Neural crest cell (in vitro differentiated cells): ENCODE measurements at regions not wholly inside any gene's neighbourhood (a gene's known extent, or its start where the extent isn't known, plus 50 kb on each side); places are given as distances from the start of the nearest gene placed in this dataset.

Experiments used
- DNase-seq: peaks from one replicate; pipeline ENCODE4 v3.0.0; 2021; ENCODE audit warnings: low read depth, mixed read lengths, low spot score
- H3K27ac Mint-ChIP-seq: one replicate; pipeline ENCODE4 v1.8.0; 2021; ENCODE audit warnings: mild to moderate bottlenecking, mixed read lengths; ENCODE audit not compliant: unreplicated experiment
- H3K27me3 Mint-ChIP-seq: 2 replicates; pipeline ENCODE4 v1.8.0; 2021; ENCODE audit warnings: low read depth, mild to moderate bottlenecking, mixed read lengths
- H3K36me3 Mint-ChIP-seq: 2 replicates; pipeline ENCODE4 v1.8.0; 2021; ENCODE audit warnings: low read depth, mild to moderate bottlenecking, mixed read lengths
- H3K4me1 Mint-ChIP-seq: 2 replicates; pipeline ENCODE4 v1.8.0; 2021; ENCODE audit warnings: mixed read lengths
- H3K4me3 Mint-ChIP-seq: one replicate; pipeline ENCODE4 v1.8.0; 2021; ENCODE audit warnings: mild to moderate bottlenecking, mixed read lengths
- H3K9me3 Mint-ChIP-seq: 2 replicates; pipeline ENCODE4 v1.8.0; 2021; ENCODE audit warnings: mixed read lengths
- TF ChIP-seq, protein P1 (sequence below): fragments of 200-600 bp; sonication (generic); conservative IDR thresholded peaks from 2 replicates; pipeline ENCODE4 v1.5.0; 2021; ENCODE audit warnings: antibody characterized with exemption, mild to moderate bottlenecking

DNA sequence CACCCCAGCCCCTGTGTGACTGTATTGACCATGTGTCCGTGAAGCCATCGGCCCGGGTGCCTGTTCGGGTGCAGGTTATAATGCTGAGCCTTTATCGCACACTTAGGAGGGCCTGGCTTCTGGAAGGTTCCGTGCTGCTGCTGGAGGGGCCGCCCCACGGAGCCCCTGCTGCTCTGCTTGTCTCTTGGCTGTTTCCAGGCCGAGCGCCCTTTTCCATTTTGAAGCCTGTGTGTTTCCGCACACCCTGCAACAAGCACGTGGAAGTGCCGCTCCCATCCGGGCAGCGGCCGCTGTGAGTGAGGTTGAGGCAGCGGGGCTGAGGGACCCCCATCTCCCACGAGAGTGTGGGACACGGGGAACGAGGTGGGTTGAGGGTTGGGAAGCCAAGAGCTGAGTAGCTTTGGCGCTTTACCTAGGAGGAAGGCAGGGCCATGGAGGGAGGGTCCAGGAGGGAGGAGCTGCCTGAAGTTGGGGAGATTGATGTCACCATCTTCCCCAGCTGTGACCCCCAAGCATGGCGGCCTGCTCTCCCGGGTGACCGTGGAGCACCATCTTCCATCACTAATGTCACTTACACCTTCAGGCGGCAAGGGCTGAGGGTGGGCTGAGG lies 200.1 kb upstream of the GSE1 start:
- no peak for DNase-seq
- Mint-ChIP-seq H3K36me3 (no peaks in the 10 kb centered on the region), H3K4me1 (peaks cover 7% of the 10 kb centered on the region), H3K27me3 (no peaks in the 10 kb centered on the region), H3K9me3 (no peaks in the 10 kb centered on the region), H3K4me3 (no peak overlapping the region), H3K27ac (no peak overlapping the region)
- TF ChIP-seq, protein P1, sequence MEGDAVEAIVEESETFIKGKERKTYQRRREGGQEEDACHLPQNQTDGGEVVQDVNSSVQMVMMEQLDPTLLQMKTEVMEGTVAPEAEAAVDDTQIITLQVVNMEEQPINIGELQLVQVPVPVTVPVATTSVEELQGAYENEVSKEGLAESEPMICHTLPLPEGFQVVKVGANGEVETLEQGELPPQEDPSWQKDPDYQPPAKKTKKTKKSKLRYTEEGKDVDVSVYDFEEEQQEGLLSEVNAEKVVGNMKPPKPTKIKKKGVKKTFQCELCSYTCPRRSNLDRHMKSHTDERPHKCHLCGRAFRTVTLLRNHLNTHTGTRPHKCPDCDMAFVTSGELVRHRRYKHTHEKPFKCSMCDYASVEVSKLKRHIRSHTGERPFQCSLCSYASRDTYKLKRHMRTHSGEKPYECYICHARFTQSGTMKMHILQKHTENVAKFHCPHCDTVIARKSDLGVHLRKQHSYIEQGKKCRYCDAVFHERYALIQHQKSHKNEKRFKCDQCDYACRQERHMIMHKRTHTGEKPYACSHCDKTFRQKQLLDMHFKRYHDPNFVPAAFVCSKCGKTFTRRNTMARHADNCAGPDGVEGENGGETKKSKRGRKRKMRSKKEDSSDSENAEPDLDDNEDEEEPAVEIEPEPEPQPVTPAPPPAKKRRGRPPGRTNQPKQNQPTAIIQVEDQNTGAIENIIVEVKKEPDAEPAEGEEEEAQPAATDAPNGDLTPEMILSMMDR: no peak

DNA sequence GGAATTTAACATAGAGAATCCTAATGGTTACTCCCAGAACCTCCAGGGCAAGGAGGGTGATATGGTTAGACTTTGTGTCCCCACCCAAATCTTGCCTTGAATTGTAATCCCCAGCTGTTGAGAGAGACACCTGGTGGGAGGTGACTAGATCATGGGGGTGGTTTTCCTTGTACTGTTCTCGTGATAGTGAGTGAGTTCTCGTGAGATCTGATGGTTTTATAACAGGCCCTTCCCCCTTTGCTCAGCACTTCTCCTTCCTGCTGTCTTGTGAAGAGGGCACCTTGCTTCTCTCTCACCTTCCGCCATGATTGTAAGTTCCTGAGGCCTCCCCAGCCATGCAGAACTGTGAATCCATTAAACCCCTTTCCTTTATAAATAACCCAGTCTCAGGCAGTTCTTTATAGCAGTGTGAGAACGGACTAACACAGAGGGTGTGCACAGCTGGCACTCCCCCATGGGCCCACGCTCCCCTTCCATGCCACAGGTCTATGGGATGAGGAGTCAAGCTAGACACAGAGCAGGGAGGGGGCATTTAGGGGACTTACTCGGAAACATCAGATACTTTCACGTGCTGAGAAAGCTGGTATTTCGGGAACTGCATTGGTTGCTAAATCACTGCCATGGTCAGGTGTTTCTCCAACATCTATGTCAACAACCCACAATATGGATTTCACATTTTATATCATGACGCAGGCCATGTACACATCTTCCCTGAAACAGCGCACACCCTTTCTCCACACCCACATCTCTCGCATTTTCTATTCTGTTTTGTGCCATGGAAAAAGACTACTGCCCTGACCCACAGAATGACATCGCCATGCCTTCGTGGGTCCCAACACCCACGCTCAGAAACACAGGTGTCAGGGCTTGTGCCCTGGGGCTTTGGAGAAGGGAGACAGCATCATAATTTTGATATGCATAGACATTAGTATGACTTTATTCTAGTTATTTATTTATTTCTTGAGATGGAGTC lies 199.1 kb upstream of the GSE1 start:
- H3K27ac Mint-ChIP-seq: no peak overlapping the region
- H3K4me1 Mint-ChIP-seq: peaks cover 14% of the 10 kb centered on the region
- H3K9me3 Mint-ChIP-seq: no peaks in the 10 kb centered on the region
- H3K4me3 Mint-ChIP-seq: no peak overlapping the region
- H3K27me3 Mint-ChIP-seq: peaks cover 5% of the 10 kb centered on the region
- no peaks in the 10 kb centered on the region for H3K36me3 Mint-ChIP-seq
- TF ChIP-seq, protein P1: no peak
- no peak for DNase-seq

DNA sequence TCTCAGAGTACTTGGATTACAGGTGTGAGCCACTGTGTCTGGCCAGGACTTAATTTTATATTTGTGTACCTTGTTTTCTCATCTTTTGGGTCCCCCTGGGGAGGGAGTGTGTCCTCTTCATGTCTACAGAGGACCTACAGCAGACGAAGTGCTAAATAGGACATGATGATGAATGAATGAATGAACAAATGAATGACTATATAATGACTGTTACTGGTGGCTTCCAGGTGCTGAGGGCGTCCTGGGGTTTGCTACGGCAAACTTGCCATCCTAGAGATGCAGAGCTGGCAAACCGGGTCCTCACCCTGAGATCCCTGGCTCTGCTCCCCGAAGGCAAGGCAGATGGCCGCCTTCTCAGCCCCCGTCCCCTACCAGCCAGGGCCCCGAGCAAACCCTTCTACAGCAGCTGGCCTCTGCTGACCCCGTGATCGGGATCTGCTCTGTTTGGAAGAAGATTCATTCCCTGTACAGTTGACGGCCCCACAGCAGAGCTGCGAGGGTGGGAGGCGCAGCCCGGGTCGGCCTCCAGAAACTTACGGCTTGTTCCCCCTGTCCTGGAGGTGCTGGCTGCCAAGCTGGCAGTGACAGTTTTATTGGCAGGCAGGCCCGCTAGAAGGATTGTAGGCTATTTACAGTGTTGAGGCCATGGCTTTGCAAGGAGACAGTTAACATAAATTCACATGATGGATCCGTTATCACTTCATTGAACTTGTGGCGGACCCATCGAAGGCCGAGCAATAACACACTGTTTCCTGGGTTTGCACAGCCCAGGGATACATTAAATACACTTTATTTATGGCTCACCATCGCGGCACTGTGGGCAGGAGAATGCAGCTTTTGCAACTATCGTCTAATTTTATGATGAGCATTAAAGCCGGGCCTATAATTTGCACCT lies 197.7 kb upstream of the GSE1 start:
- Mint-ChIP-seq H3K27ac (no peak overlapping the region), H3K4me1 (peaks cover 14% of the 10 kb centered on the region), H3K27me3 (peaks cover 6% of the 10 kb centered on the region), H3K4me3 (no peak overlapping the region), H3K9me3 (no peaks in the 10 kb centered on the region), H3K36me3 (no peaks in the 10 kb centered on the region)
- TF ChIP-seq, protein P1: no peak
- DNase-seq: no peak

DNA sequence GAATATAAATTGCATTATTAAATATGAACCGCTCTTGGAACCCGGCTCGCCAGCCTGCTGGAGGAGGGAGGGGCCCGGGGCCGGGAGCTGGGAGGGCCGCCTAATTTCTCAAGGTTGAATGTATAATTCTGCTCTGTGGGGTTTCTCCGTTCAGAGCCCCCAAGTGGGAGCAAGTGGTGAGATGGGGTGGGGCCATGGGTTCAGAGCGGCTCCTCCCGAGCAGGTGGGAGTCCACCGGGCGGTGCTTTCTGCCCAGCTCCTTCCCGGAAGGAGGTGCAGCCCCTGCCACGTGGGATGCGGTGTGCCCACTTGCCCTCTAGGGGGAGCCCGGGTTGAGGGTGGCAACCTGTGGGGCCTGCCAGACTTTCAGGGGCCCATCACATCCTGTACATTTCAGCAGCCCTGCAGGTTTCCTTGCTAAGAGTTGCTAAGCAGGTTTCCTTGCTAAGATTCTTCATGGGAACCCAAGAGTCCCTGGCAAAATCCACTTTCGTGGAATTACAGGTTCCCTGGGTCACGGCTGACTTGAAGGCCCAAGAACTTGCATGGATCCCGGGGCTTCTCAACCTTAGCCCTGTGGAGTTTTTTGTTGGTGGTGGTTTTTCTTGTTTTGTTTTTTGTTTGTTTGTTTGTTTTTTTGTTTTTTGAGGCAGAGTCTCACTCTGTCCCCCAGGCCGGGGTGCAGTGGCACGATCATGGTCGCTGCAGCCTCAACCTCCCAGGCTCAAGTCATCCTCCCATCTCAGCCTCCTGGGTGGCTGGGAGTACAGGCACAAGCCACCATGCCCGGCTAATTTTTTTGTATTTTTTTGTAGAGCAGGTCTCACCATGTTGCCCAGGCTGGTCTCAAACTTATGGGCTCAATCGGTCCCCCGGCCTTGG lies 196.7 kb upstream of the GSE1 start:
- Mint-ChIP-seq H3K27me3 (peaks cover 6% of the 10 kb centered on the region), H3K27ac (no peak overlapping the region), H3K9me3 (no peaks in the 10 kb centered on the region), H3K36me3 (no peaks in the 10 kb centered on the region), H3K4me1 (peaks cover 14% of the 10 kb centered on the region), H3K4me3 (no peak overlapping the region)
- TF ChIP-seq, protein P1: peak; percentile 73
- DNase-seq: peak; percentile 46
